ENCODE measurements at regions not wholly inside any gene's neighbourhood (a gene's known extent, or its start where the extent isn't known, plus 50 kb on each side); places are given as distances from the start of the nearest gene placed in this dataset.

- ATAC-seq (ENCODE audit: low read depth) (no peak), DNase-seq (no peak)
- ChIA-PET CTCF (no interaction called here), POLR2A (no interaction called here)
- no peak overlapping the region for H3K27ac Mint-ChIP-seq
- no peak overlapping the region for H3K4me3 Mint-ChIP-seq
- H3K27me3 Mint-ChIP-seq, result no peaks in the 10 kb centered on the region
- intact Hi-C loops (cut with micrococcal nuclease), result no loop called here
- H3K9me3 Mint-ChIP-seq, result peaks cover 17% of the 10 kb centered on the region
- H3K4me1 Mint-ChIP-seq, result no peaks in the 10 kb centered on the region
- TF ChIP-seq, protein P1, sequence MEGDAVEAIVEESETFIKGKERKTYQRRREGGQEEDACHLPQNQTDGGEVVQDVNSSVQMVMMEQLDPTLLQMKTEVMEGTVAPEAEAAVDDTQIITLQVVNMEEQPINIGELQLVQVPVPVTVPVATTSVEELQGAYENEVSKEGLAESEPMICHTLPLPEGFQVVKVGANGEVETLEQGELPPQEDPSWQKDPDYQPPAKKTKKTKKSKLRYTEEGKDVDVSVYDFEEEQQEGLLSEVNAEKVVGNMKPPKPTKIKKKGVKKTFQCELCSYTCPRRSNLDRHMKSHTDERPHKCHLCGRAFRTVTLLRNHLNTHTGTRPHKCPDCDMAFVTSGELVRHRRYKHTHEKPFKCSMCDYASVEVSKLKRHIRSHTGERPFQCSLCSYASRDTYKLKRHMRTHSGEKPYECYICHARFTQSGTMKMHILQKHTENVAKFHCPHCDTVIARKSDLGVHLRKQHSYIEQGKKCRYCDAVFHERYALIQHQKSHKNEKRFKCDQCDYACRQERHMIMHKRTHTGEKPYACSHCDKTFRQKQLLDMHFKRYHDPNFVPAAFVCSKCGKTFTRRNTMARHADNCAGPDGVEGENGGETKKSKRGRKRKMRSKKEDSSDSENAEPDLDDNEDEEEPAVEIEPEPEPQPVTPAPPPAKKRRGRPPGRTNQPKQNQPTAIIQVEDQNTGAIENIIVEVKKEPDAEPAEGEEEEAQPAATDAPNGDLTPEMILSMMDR (IDR thresholded peaks at IDR 0.05), result no peak
- no peaks in the 10 kb centered on the region for H3K36me3 Mint-ChIP-seq (ENCODE audit: low read depth)
Measured at GRCh38 chr7:54345746-54346145, 196.4 kb upstream of the VSTM2A start.

GRCh38 chr7:54349229-54349628 is 192.9 kb upstream of the VSTM2A start:
- intact Hi-C loops (cut with micrococcal nuclease), result no loop called here
- POLR2A ChIA-PET, result no interaction called here

GRCh38 chr7:54354436-54354835 is 187.7 kb upstream of the VSTM2A start:
- Mint-ChIP-seq H3K27me3 (no peaks in the 10 kb centered on the region), H3K27ac (no peak overlapping the region), H3K36me3 (ENCODE audit: low read depth) (no peaks in the 10 kb centered on the region), H3K9me3 (peaks cover 11% of the 10 kb centered on the region), H3K4me3 (no peak overlapping the region), H3K4me1 (no peaks in the 10 kb centered on the region)
- DNase-seq (no peak), ATAC-seq (ENCODE audit: low read depth) (no peak)
- CTCF ChIA-PET, result no interaction called here
- POLR2A ChIA-PET, result no interaction called here
- TF ChIP-seq, protein P1 (IDR thresholded peaks at IDR 0.05), result no peak
- intact Hi-C loops (cut with micrococcal nuclease), result no loop called here

More at GRCh38 chr7:54349229-54349628, 192.9 kb upstream of the VSTM2A start:
- Mint-ChIP-seq H3K36me3 (ENCODE audit: low read depth) (no peaks in the 10 kb centered on the region), H3K27ac (no peak overlapping the region), H3K4me3 (no peak overlapping the region), H3K4me1 (no peaks in the 10 kb centered on the region), H3K27me3 (no peaks in the 10 kb centered on the region), H3K9me3 (peaks cover 22% of the 10 kb centered on the region)
- TF ChIP-seq, protein P1 (IDR thresholded peaks at IDR 0.05), result no peak
- ATAC-seq (ENCODE audit: low read depth) (no peak), DNase-seq (no peak)
- CTCF ChIA-PET, result no interaction called here

- intact Hi-C loops (cut with micrococcal nuclease), result no loop called here
- ATAC-seq (ENCODE audit: low read depth), result no peak
- Mint-ChIP-seq H3K36me3 (ENCODE audit: low read depth) (no peaks in the 10 kb centered on the region), H3K9me3 (peaks cover 15% of the 10 kb centered on the region), H3K4me1 (no peaks in the 10 kb centered on the region), H3K27me3 (no peaks in the 10 kb centered on the region), H3K4me3 (no peak overlapping the region), H3K27ac (no peak overlapping the region)
- DNase-seq, result no peak
- ChIA-PET POLR2A (no interaction called here), CTCF (no interaction called here)
- TF ChIP-seq, protein P1 (IDR thresholded peaks at IDR 0.05), result no peak
Measured at GRCh38 chr7:54355842-54356241, 186.3 kb upstream of the VSTM2A start.

DNA sequence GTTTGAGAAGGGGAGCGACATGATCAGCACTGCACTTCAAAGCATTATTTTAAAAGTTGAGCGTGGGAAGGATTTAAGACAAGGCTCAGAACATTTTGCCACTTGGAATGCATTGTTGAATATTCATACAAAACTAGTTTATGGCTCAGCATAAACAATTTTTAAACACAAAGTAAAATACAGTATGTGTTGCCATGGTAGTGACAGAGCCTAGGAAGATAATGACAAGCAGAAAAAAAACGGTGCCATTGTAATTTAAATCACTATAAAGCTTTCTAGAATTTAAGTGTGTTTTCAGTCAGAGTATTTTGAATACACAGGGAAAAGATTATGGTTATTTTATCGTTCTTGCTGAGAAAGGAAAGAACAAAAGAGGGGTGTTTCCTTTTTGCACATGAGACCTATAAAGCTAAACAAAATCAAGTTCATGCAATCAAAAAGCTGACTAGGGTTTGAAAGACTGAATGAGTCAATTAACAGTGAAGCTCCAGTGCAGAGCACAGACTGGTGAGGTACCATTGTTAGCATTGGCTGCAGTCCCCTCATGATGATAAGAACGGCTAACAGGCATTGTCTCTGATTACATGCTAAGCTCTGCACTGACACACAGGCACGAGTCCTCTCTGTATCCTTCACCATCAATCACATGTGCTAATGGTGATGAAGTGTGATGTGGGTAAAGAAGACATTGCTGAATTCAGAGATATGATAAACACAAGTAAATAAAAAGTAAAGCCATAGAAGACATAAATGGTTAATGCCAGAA is 181.9 kb upstream of the VSTM2A start:
- H3K4me3 Mint-ChIP-seq, result no peak overlapping the region
- TF ChIP-seq, protein P1 (IDR thresholded peaks at IDR 0.05), result no peak
- no peaks in the 10 kb centered on the region for H3K4me1 Mint-ChIP-seq
- CTCF ChIA-PET, result no interaction called here
- POLR2A ChIA-PET, result no interaction called here
- ATAC-seq (ENCODE audit: low read depth), result no peak
- H3K27me3 Mint-ChIP-seq, result no peaks in the 10 kb centered on the region
- DNase-seq, result no peak
- no peak overlapping the region for H3K27ac Mint-ChIP-seq
- intact Hi-C loops (cut with micrococcal nuclease), result no loop called here
- H3K9me3 Mint-ChIP-seq, result peaks cover 10% of the 10 kb centered on the region
- no peaks in the 10 kb centered on the region for H3K36me3 Mint-ChIP-seq (ENCODE audit: low read depth)

Data from activated B cell treated with CpG ODN at 0.5 μM for 24 hours (primary cell).